Thyroid gland (tissue), 4 donors: ENCODE measurements at regions not wholly inside any gene's neighbourhood (a gene's known extent, or its start where the extent isn't known, plus 50 kb on each side); places are given as distances from the start of the nearest gene placed in this dataset.

Experiments used
- DNase-seq, 2 donors: peaks; one replicate each; pipeline ENCODE4 v3.0.0-alpha.2; 2019
- H3K27ac ChIP-seq, 3 donors: fragments of 200-600 bp; sonication (generic); 1 replicate in 2 of 3; 2 replicates in 1 of 3; pipeline ENCODE4 v1.5.1; 2016 to 2019; ENCODE audit warnings: mild to moderate bottlenecking in 1 of 3, moderate library complexity in 1 of 3
- H3K27me3 ChIP-seq: fragments of 200-600 bp; sonication (generic); one replicate; pipeline ENCODE4 v1.5.1; 2019
- H3K36me3 ChIP-seq, 2 donors: fragments of 200-600 bp; sonication (generic); one replicate each; pipeline ENCODE4 v1.5.1; 2016 to 2019
- H3K4me1 ChIP-seq, 2 donors: fragments of 200-600 bp; sonication (generic); one replicate each; pipeline ENCODE4 v1.5.1; 2017 to 2019
- H3K4me3 ChIP-seq, 3 donors: fragments of 200-600 bp; sonication (generic); replicated peaks in 1 of 3; 1 replicate in 2 of 3; 2 replicates in 1 of 3; pipeline ENCODE4 v1.5.1; 2016; ENCODE audit warnings: mild to moderate bottlenecking in 1 of 3
- H3K9me3 ChIP-seq: fragments of 200-600 bp; sonication (generic); one replicate; pipeline ENCODE4 v1.5.1; 2017
- POLR2A ChIP-seq, 2 donors: fragments of 450-650 bp; IDR thresholded peaks; one replicate each; pipeline ENCODE4 v1.6.1; 2017; ENCODE audit warnings: antibody characterized with exemption in 2 of 2, mild to moderate bottlenecking in 2 of 2, moderate library complexity in 1 of 2
- WGBS, 2 donors: methylation state at CpG; one replicate each; pipeline ENCODE4 v1.1.5; 2017; 5-methylcytosine and 5-hydroxymethylcytosine counted together
- intact Hi-C: fragments of 100-400 bp; cut with DNase I; formaldehyde crosslinking; loops from one replicate; pipeline ENCODE4 v1.15.1; 2023
- TF ChIP-seq, protein P1 (sequence below), 6 experiments: fragments of 200-600 bp in 3 of 6; fragments of 450-650 bp in 3 of 6; sonication (generic) in 3 of 6; IDR thresholded peaks; one replicate each; pipeline ENCODE4 v1.5.1; 2016 to 2019; ENCODE audit warnings: antibody characterized with exemption in 6 of 6, mild to moderate bottlenecking in 2 of 6, inconsistent platforms in 1 of 6, moderate library complexity in 1 of 6

DNA sequence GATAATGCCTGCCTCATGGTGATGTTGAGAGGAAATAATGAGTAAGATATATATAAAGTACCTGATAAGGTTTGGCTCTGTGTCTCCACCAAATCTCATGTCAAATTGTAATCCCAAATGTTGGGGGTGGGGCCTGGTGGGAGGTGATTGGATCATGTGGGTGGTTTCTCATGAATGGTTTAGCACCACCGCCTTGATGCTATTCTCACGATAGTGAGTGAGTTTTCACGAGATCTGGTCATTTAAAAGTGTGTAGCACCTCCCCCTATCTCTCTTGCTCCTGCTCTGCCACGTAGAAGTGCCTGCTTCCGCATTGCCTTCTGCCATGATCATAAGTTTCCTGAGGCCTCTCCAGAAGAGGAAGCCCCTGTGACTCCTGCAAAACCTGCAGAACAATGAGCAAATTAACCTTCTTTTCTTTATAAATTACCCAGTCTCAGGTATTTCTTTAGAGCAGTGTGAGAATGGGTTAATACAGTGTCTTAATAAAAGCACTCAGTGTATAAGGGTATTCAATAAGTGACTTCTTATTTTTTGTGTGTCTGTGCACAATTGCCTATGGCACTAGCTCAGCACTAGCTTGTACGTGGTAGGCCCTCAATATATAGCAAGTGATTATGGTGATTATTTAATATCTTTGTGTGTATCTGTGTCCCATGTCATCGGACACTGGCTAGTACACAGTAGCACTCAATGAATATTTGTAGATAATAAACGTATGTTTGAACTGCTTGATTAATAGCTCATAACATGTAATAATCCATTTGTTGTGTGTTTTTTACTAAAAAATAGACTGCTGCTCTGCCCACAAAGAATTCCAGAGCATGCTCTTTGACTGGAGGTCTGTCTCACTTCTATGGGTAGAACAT lies 138.1 kb upstream of the LMNTD1 start:
- DNase-seq = no peak
- Histone ChIP-seq H3K27ac (peak overlapping the region in 2 of 3 donors; percentile 57 to 74), H3K4me1 (peaks cover 20 to 24% of the 10 kb centered on the region in 2 donors), H3K4me3 (no peak overlapping the region), H3K36me3 (no peaks in the 10 kb centered on the region), H3K9me3 (no peaks in the 10 kb centered on the region), H3K27me3 (no peaks in the 10 kb centered on the region)
- WGBS, 2 donors = 71 to 82% methylated on average over 8 of the region's 8 CpGs
- intact Hi-C loops = no loop called here
- TF ChIP-seq, protein P1, sequence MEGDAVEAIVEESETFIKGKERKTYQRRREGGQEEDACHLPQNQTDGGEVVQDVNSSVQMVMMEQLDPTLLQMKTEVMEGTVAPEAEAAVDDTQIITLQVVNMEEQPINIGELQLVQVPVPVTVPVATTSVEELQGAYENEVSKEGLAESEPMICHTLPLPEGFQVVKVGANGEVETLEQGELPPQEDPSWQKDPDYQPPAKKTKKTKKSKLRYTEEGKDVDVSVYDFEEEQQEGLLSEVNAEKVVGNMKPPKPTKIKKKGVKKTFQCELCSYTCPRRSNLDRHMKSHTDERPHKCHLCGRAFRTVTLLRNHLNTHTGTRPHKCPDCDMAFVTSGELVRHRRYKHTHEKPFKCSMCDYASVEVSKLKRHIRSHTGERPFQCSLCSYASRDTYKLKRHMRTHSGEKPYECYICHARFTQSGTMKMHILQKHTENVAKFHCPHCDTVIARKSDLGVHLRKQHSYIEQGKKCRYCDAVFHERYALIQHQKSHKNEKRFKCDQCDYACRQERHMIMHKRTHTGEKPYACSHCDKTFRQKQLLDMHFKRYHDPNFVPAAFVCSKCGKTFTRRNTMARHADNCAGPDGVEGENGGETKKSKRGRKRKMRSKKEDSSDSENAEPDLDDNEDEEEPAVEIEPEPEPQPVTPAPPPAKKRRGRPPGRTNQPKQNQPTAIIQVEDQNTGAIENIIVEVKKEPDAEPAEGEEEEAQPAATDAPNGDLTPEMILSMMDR (IDR thresholded peaks at IDR 0.05) = no peak
- TF ChIP-seq POLR2A (IDR thresholded peaks at IDR 0.05) = no peak

GRCh38 chr12:25691865-25692114 lies 138.7 kb upstream of the LMNTD1 start:
- H3K9me3 ChIP-seq = no peaks in the 10 kb centered on the region
- peak overlapping the region in 2 of 3 donors; percentile 57 to 74 for H3K27ac ChIP-seq
- intact Hi-C loops = no loop called here
- no peaks in the 10 kb centered on the region for H3K27me3 ChIP-seq
- H3K4me3 ChIP-seq = no peak overlapping the region
- TF ChIP-seq, protein P1 (IDR thresholded peaks at IDR 0.05) = no peak
- TF ChIP-seq POLR2A (IDR thresholded peaks at IDR 0.05) = no peak
- H3K4me1 ChIP-seq = peaks cover 20 to 24% of the 10 kb centered on the region in 2 donors
- H3K36me3 ChIP-seq = no peaks in the 10 kb centered on the region
- DNase-seq = no peak
- WGBS, 2 donors = 16 to 25% methylated on average over 4 of the region's 4 CpGs

GRCh38 chr12:25692115-25693035 lies 139.3 kb upstream of the LMNTD1 start:
- intact Hi-C loops = no loop called here
- Histone ChIP-seq H3K4me1 (peaks cover 20 to 24% of the 10 kb centered on the region in 2 donors), H3K36me3 (no peaks in the 10 kb centered on the region), H3K9me3 (no peaks in the 10 kb centered on the region), H3K27me3 (no peaks in the 10 kb centered on the region), H3K27ac (peak overlapping the region in 2 of 3 donors; percentile 57 to 74), H3K4me3 (no peak overlapping the region)
- TF ChIP-seq, protein P1 (IDR thresholded peaks at IDR 0.05) = no peak
- TF ChIP-seq POLR2A (IDR thresholded peaks at IDR 0.05) = no peak
- WGBS, 2 donors = 35 to 43% methylated on average over 9 of the region's 9 CpGs
- DNase-seq = peak; percentile 40 to 45

- H3K36me3 ChIP-seq = no peaks in the 10 kb centered on the region
- 78 to 81% methylated on average over 7 of the region's 7 CpGs for WGBS, 2 donors
Measured at GRCh38 chr12:25694072-25694471, 141.0 kb upstream of the LMNTD1 start.

More at GRCh38 chr12:25694072-25694471, 141.0 kb upstream of the LMNTD1 start:
- H3K4me3 ChIP-seq = no peak overlapping the region
- no peak for DNase-seq
- H3K4me1 ChIP-seq = peaks cover 20 to 24% of the 10 kb centered on the region in 2 donors
- H3K9me3 ChIP-seq = no peaks in the 10 kb centered on the region
- no peak overlapping the region for H3K27ac ChIP-seq
- no peak for TF ChIP-seq POLR2A (IDR thresholded peaks at IDR 0.05)
- TF ChIP-seq, protein P1 (IDR thresholded peaks at IDR 0.05) = no peak
- intact Hi-C loops = no loop called here
- H3K27me3 ChIP-seq = no peaks in the 10 kb centered on the region
